Left ventricle myocardium inferior (tissue), 1 donor: ENCODE measurements at regions not wholly inside any gene's neighbourhood (a gene's known extent, or its start where the extent isn't known, plus 50 kb on each side); places are given as distances from the start of the nearest gene placed in this dataset.

Source experiments
- DNase-seq: peaks from one replicate; pipeline ENCODE4 v3.0.0-alpha.2; 2020
- H3K27ac ChIP-seq: fragments of 200-600 bp; replicated peaks from 2 replicates; pipeline ENCODE4 v1.8.0; 2021
- H3K27me3 ChIP-seq: fragments of 200-600 bp; 2 replicates; pipeline ENCODE4 v1.8.0; 2021; ENCODE audit warnings: low read depth
- H3K36me3 ChIP-seq: fragments of 200-600 bp; 2 replicates; pipeline ENCODE4 v1.8.0; 2021
- H3K4me1 ChIP-seq: fragments of 200-600 bp; 2 replicates; pipeline ENCODE4 v1.8.0; 2021
- H3K4me3 ChIP-seq: fragments of 200-600 bp; 2 replicates; pipeline ENCODE4 v1.8.0; 2021; ENCODE audit warnings: mild to moderate bottlenecking, moderate library complexity
- H3K9me3 ChIP-seq: fragments of 200-600 bp; replicated peaks from 2 replicates; pipeline ENCODE4 v1.8.0; 2021
- CTCF ChIP-seq: fragments of 200-600 bp; IDR thresholded peaks from 2 replicates; pipeline ENCODE4 v1.8.0; 2021; ENCODE audit warnings: antibody characterized with exemption, mild to moderate bottlenecking, borderline replicate concordance
- intact Hi-C: fragments of 100-400 bp; cut with micrococcal nuclease; formaldehyde crosslinking; loops from one replicate; pipeline ENCODE4 v1.11.0; 2022
- donor health status: DM: no; HTN: yes; CAD: no; lungs with severe emphysema.

GRCh38 chr2:137764646-137765045 lies 199.6 kb upstream of the HNMT start:
- Histone ChIP-seq H3K4me3 (no peak overlapping the region), H3K9me3 (peaks cover 28% of the 10 kb centered on the region), H3K27me3 (no peaks in the 10 kb centered on the region), H3K4me1 (no peaks in the 10 kb centered on the region), H3K36me3 (no peaks in the 10 kb centered on the region), H3K27ac (no peak overlapping the region)
- no peak for DNase-seq
- no peak for TF ChIP-seq CTCF
- intact Hi-C loops: no loop called here

- intact Hi-C loops: no loop called here
- TF ChIP-seq CTCF: no peak
These were observed 194.9 kb upstream of the HNMT start for GRCh38 chr2:137769406-137769805.

GRCh38 chr2:137770166-137770565 lies 194.1 kb upstream of the HNMT start:
- Histone ChIP-seq H3K4me3 (no peak overlapping the region), H3K36me3 (no peaks in the 10 kb centered on the region), H3K4me1 (no peaks in the 10 kb centered on the region), H3K27ac (no peak overlapping the region), H3K27me3 (no peaks in the 10 kb centered on the region), H3K9me3 (peaks cover 4% of the 10 kb centered on the region)
- TF ChIP-seq CTCF: no peak
- intact Hi-C loops: no loop called here
- DNase-seq: no peak

More at GRCh38 chr2:137769406-137769805, 194.9 kb upstream of the HNMT start:
- Histone ChIP-seq H3K4me3 (no peak overlapping the region), H3K4me1 (no peaks in the 10 kb centered on the region), H3K9me3 (peaks cover 4% of the 10 kb centered on the region), H3K27me3 (no peaks in the 10 kb centered on the region), H3K36me3 (no peaks in the 10 kb centered on the region), H3K27ac (no peak overlapping the region)
- DNase-seq: no peak

GRCh38 chr2:137771064-137771463 lies 193.2 kb upstream of the HNMT start:
- H3K4me3 ChIP-seq: no peak overlapping the region
- no peaks in the 10 kb centered on the region for H3K36me3 ChIP-seq
- H3K4me1 ChIP-seq: no peaks in the 10 kb centered on the region
- DNase-seq: no peak
- no peak overlapping the region for H3K27ac ChIP-seq
- TF ChIP-seq CTCF: no peak
- no peaks in the 10 kb centered on the region for H3K27me3 ChIP-seq
- intact Hi-C loops: no loop called here
- H3K9me3 ChIP-seq: peaks cover 4% of the 10 kb centered on the region

- no peak for DNase-seq
- no peak for TF ChIP-seq CTCF
- Histone ChIP-seq H3K36me3 (no peaks in the 10 kb centered on the region), H3K9me3 (peaks cover 4% of the 10 kb centered on the region), H3K4me3 (no peak overlapping the region), H3K27me3 (no peaks in the 10 kb centered on the region), H3K27ac (no peak overlapping the region), H3K4me1 (no peaks in the 10 kb centered on the region)
- intact Hi-C loops: no loop called here
These were observed 191.8 kb upstream of the HNMT start for GRCh38 chr2:137772451-137772850.

GRCh38 chr2:137775529-137775928 lies 188.7 kb upstream of the HNMT start:
- Histone ChIP-seq H3K36me3 (no peaks in the 10 kb centered on the region), H3K4me3 (no peak overlapping the region), H3K4me1 (no peaks in the 10 kb centered on the region), H3K9me3 (no peaks in the 10 kb centered on the region), H3K27ac (no peak overlapping the region), H3K27me3 (no peaks in the 10 kb centered on the region)
- no peak for TF ChIP-seq CTCF
- intact Hi-C loops: no loop called here
- no peak for DNase-seq
